WERI-Rb-1 (cell line): ENCODE measurements at regions not wholly inside any gene's neighbourhood (a gene's known extent, or its start where the extent isn't known, plus 50 kb on each side); places are given as distances from the start of the nearest gene placed in this dataset.
A peak's percentile ranks its signal among the peaks of the same experiment; 100 is the strongest.

ENCODE experiments used
- DNase-seq: peaks from one replicate; pipeline ENCODE4 v3.0.0-alpha.2; 2020
- H3K27ac ChIP-seq: fragments of 250-450 bp; sonication (Bioruptor Pico); 2 replicates; pipeline ENCODE4 v1.5.1; 2020; ENCODE audit warnings: mild to moderate bottlenecking, moderate library complexity
- H3K27me3 ChIP-seq: fragments of 250-450 bp; sonication (Bioruptor Pico); 2 replicates; pipeline ENCODE4 v1.5.1; 2021; ENCODE audit warnings: mild to moderate bottlenecking, low read depth, moderate library complexity; ENCODE audit not compliant: insufficient read depth, severe bottlenecking
- H3K36me3 ChIP-seq: fragments of 250-450 bp; sonication (Bioruptor Pico); 2 replicates; pipeline ENCODE4 v1.5.1; 2020; ENCODE audit warnings: mild to moderate bottlenecking, moderate library complexity
- H3K4me3 ChIP-seq: 2 replicates; pipeline ENCODE4 v1.5.1; 2011; ENCODE audit warnings: low read depth, mild to moderate bottlenecking, control low read depth, low read length
- H3K9me3 ChIP-seq: fragments of 250-450 bp; sonication (Bioruptor Pico); 2 replicates; pipeline ENCODE4 v1.5.1; 2021; ENCODE audit warnings: mild to moderate bottlenecking, moderate library complexity; ENCODE audit not compliant: severe bottlenecking
- CTCF ChIP-seq: IDR thresholded peaks from 2 replicates; pipeline ENCODE4 v1.5.1; 2011; ENCODE audit warnings: low read depth, mild to moderate bottlenecking, control low read depth, inconsistent platforms, low read length

DNA sequence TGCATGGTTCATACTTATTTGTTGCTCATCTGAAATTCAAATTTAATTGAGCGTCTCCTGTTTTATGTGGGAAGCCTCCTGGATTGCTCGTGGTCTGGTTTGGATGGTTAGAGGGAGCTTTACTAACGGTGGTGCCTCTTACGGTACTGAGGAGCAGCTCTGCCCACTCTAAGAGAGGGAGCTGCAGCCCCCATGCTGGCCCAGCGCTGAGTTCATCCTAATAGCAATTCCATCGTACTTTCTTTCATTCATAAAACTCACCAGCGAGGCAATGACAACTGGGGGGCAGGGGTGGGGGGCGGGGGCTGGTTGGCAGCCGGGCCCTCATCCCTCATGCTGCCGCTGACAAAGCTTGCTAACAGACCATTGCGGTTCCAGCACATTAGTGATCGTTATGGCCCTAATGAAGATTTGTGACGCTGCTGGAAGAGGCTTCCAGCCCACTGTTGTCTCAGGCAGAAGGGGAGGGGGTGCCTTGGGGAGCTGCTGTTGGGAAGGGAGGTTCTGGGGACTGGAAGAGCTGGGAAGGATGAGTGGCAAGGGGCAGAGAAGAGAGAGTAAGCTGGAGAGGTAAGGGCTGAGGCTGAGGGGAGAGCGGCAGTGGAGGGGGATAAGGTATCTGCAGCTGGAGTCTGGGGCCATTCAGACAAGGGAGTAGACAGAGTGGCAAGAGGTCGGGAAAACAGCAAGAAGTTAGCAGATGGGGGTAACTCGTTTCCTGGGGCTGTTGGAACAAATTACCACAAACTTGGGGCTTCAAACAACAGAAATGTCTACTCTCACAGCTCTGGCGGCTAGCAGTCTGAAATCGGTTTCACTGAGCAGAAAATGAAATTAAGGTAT is 238.1 kb downstream of the LPIN1 start:
- H3K27ac ChIP-seq, result no peak overlapping the region
- no peaks in the 10 kb centered on the region for H3K36me3 ChIP-seq
- H3K9me3 ChIP-seq, result no peaks in the 10 kb centered on the region
- no peak overlapping the region for H3K4me3 ChIP-seq
- peak; percentile 19 for DNase-seq
- TF ChIP-seq CTCF, result no peak
- no peaks in the 10 kb centered on the region for H3K27me3 ChIP-seq

GRCh38 chr2:11985817-11986566 is 239.6 kb downstream of the LPIN1 start:
- Histone ChIP-seq H3K36me3 (no peaks in the 10 kb centered on the region), H3K9me3 (no peaks in the 10 kb centered on the region), H3K27me3 (no peaks in the 10 kb centered on the region), H3K4me3 (no peak overlapping the region), H3K27ac (no peak overlapping the region)
- peak; percentile 67 for DNase-seq
- no peak for TF ChIP-seq CTCF

DNA sequence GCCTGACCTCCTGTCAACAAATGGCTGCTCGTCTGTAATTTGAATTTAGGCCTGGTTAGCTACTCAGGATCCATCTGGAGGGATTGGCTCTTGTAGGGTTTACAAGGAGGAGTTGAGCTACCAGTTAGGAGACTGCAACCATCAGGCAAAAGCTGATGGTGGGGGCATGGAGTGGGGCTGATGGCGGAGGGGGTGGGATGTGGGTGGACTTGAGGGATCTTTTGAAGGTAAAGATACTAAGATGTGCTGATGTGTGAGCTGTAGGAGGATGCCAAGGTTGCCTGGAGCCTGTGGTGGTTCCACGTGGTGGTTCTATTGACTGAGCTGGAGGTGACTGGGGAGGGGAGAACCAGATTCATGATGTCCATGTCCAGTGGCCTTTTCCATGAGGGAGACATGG is 240.7 kb downstream of the LPIN1 start:
- no peak overlapping the region for H3K27ac ChIP-seq
- H3K9me3 ChIP-seq, result no peaks in the 10 kb centered on the region
- no peak for DNase-seq
- no peak for TF ChIP-seq CTCF
- no peaks in the 10 kb centered on the region for H3K27me3 ChIP-seq
- H3K4me3 ChIP-seq, result no peak overlapping the region
- no peaks in the 10 kb centered on the region for H3K36me3 ChIP-seq

- TF ChIP-seq CTCF, result no peak
- Histone ChIP-seq H3K4me3 (no peak overlapping the region), H3K27ac (no peak overlapping the region), H3K36me3 (no peaks in the 10 kb centered on the region), H3K9me3 (no peaks in the 10 kb centered on the region), H3K27me3 (no peaks in the 10 kb centered on the region)
- no peak for DNase-seq
Observed at GRCh38 chr2:11988691-11989353, 242.4 kb downstream of the LPIN1 start.

GRCh38 chr2:11989354-11989703 is 242.9 kb downstream of the LPIN1 start:
- Histone ChIP-seq H3K4me3 (no peak overlapping the region), H3K27me3 (no peaks in the 10 kb centered on the region), H3K36me3 (no peaks in the 10 kb centered on the region), H3K27ac (no peak overlapping the region), H3K9me3 (no peaks in the 10 kb centered on the region)
- no peak for TF ChIP-seq CTCF
- no peak for DNase-seq
